H9 (cell line): ENCODE measurements at regions not wholly inside any gene's neighbourhood (a gene's known extent, or its start where the extent isn't known, plus 50 kb on each side); places are given as distances from the start of the nearest gene placed in this dataset.
A peak's percentile ranks its signal among the peaks of the same experiment; 100 is the strongest.

ENCODE experiments used
- DNase-seq: peaks from one replicate; pipeline ENCODE4 v3.0.0-alpha.2; 2017
- H2AFZ ChIP-seq: one replicate; pipeline ENCODE4 v1.6.1; 2013; ENCODE audit warnings: mild to moderate bottlenecking, low read length, control low read depth, moderate library complexity
- H2AK5ac ChIP-seq: 2 replicates; pipeline ENCODE4 v1.6.1; 2013; ENCODE audit warnings: low read length, control low read depth, mixed read lengths; ENCODE audit not compliant: insufficient read length
- H2BK120ac ChIP-seq: one replicate; pipeline ENCODE4 v1.6.1; 2013; ENCODE audit warnings: low read depth, mild to moderate bottlenecking, low read length, control low read depth, inconsistent platforms; ENCODE audit not compliant: poor library complexity, severe bottlenecking
- H2BK12ac ChIP-seq: 2 replicates; pipeline ENCODE4 v1.6.1; 2013; ENCODE audit warnings: low read length, control low read depth, mixed read lengths, low read depth; ENCODE audit not compliant: insufficient read length
- H2BK15ac ChIP-seq: 2 replicates; pipeline ENCODE4 v1.6.1; 2013; ENCODE audit warnings: low read depth, low read length, control low read depth
- H2BK20ac ChIP-seq: one replicate; pipeline ENCODE4 v1.6.1; 2013; ENCODE audit warnings: low read depth, mild to moderate bottlenecking, low read length, control low read depth, inconsistent platforms; ENCODE audit not compliant: poor library complexity, severe bottlenecking
- H2BK5ac ChIP-seq: 2 replicates; pipeline ENCODE4 v1.6.1; 2013; ENCODE audit warnings: low read length, control low read depth, mixed read lengths; ENCODE audit not compliant: insufficient read length
- H3K14ac ChIP-seq: 2 replicates; pipeline ENCODE4 v1.6.1; 2013; ENCODE audit warnings: low read length, control low read depth; ENCODE audit not compliant: insufficient read depth
- H3K18ac ChIP-seq: 2 replicates; pipeline ENCODE4 v1.6.1; 2013; ENCODE audit warnings: low read depth, mild to moderate bottlenecking, mixed read lengths, low read length, control low read depth; ENCODE audit not compliant: insufficient read length
- H3K23ac ChIP-seq: 2 replicates; pipeline ENCODE4 v1.6.1; 2013; ENCODE audit warnings: low read length, control low read depth, mixed read lengths, low read depth; ENCODE audit not compliant: insufficient read length
- H3K23me2 ChIP-seq: 2 replicates; pipeline ENCODE4 v1.6.1; 2013; ENCODE audit warnings: low read depth, mild to moderate bottlenecking, mixed read lengths, low read length, control low read depth; ENCODE audit not compliant: insufficient read length, poor library complexity, severe bottlenecking
- H3K27ac ChIP-seq: 2 replicates; pipeline ENCODE4 v1.5.1; 2013; ENCODE audit warnings: low read length, control low read depth, mixed read lengths, low read depth; ENCODE audit not compliant: insufficient read length
- H3K27me3 ChIP-seq: 2 replicates; pipeline ENCODE4 v1.6.1; 2013; ENCODE audit warnings: low read length, control low read depth, inconsistent platforms; ENCODE audit not compliant: insufficient read depth
- H3K4ac ChIP-seq: 2 replicates; pipeline ENCODE4 v1.6.1; 2013; ENCODE audit warnings: low read depth, mild to moderate bottlenecking, control low read depth, inconsistent platforms, low read length, moderate library complexity
- H3K4me1 ChIP-seq: 2 replicates; pipeline ENCODE4 v1.6.1; 2013; ENCODE audit warnings: low read length, control low read depth, inconsistent platforms; ENCODE audit not compliant: insufficient read depth
- H3K4me2 ChIP-seq: 2 replicates; pipeline ENCODE4 v1.6.1; 2013; ENCODE audit warnings: low read length, control low read depth, mixed read lengths; ENCODE audit not compliant: insufficient read length, insufficient read depth
- H3K56ac ChIP-seq: 2 replicates; pipeline ENCODE4 v1.6.1; 2013; ENCODE audit warnings: low read depth, mild to moderate bottlenecking, mixed read lengths, low read length, control low read depth; ENCODE audit not compliant: insufficient read length
- H3K79me1 ChIP-seq: 2 replicates; pipeline ENCODE4 v1.6.1; 2013; ENCODE audit warnings: low read depth, mild to moderate bottlenecking, moderate library complexity, low read length, control low read depth, inconsistent platforms; ENCODE audit not compliant: insufficient read depth, poor library complexity, severe bottlenecking
- H3K79me2 ChIP-seq: 2 replicates; pipeline ENCODE4 v1.6.1; 2013; ENCODE audit warnings: low read length, control low read depth, inconsistent platforms; ENCODE audit not compliant: insufficient read depth
- H3K9ac ChIP-seq: 2 replicates; pipeline ENCODE4 v1.6.1; 2013; ENCODE audit warnings: low read length, control low read depth, mixed read lengths; ENCODE audit not compliant: insufficient read length; ENCODE audit errors: extremely low read depth
- H3K9me3 ChIP-seq: one replicate; pipeline ENCODE4 v1.6.1; 2013; ENCODE audit warnings: low read depth, low read length, inconsistent platforms; ENCODE audit not compliant: control insufficient read depth
- H3T11ph ChIP-seq: one replicate; pipeline ENCODE4 v1.6.1; 2013; ENCODE audit warnings: mild to moderate bottlenecking, low read length, control low read depth, inconsistent platforms
- H4K20me1 ChIP-seq: one replicate; pipeline ENCODE4 v1.6.1; 2013; ENCODE audit not compliant: control insufficient read depth, insufficient read length, insufficient read depth
- H4K5ac ChIP-seq: 2 replicates; pipeline ENCODE4 v1.6.1; 2013; ENCODE audit warnings: low read depth, mild to moderate bottlenecking, mixed read lengths, low read length, control low read depth; ENCODE audit not compliant: insufficient read length
- H4K8ac ChIP-seq: replicated peaks from 2 replicates; pipeline ENCODE4 v1.6.1; 2013; ENCODE audit warnings: low read length, control low read depth, mixed read lengths, low read depth; ENCODE audit not compliant: insufficient read length
- H4K91ac ChIP-seq: 2 replicates; pipeline ENCODE4 v1.6.1; 2013; ENCODE audit warnings: low read depth, mild to moderate bottlenecking, moderate library complexity, mixed read lengths, low read length, control low read depth; ENCODE audit not compliant: insufficient read length
- H3K27ac Mint-ChIP-seq, 3 experiments: 2 replicates in 2 of 3; 3 replicates in 1 of 3; pipeline ENCODE4 v1.8.0; 2020 to 2021; ENCODE audit warnings: mixed read lengths in 3 of 3, mild to moderate bottlenecking in 1 of 3, moderate library complexity in 1 of 3
- H3K27me3 Mint-ChIP-seq: 2 replicates; pipeline ENCODE4 v1.8.0; 2021; ENCODE audit warnings: low read depth, mild to moderate bottlenecking, moderate library complexity, mixed read lengths
- H3K36me3 Mint-ChIP-seq, 3 experiments: 2 replicates in 2 of 3; 3 replicates in 1 of 3; pipeline ENCODE4 v1.8.0; 2020 to 2021; ENCODE audit warnings: low read depth in 3 of 3, mixed read lengths in 3 of 3; ENCODE audit not compliant: insufficient read depth in 1 of 3
- H3K4me1 Mint-ChIP-seq, 2 experiments: 2 replicates each; pipeline ENCODE4 v1.8.0; 2020; ENCODE audit warnings: mixed read lengths in 2 of 2
- H3K4me3 Mint-ChIP-seq, 2 experiments: 2 replicates in 1 of 2; 3 replicates in 1 of 2; pipeline ENCODE4 v1.8.0; 2020 to 2021; ENCODE audit warnings: mild to moderate bottlenecking in 2 of 2, mixed read lengths in 2 of 2, moderate library complexity in 1 of 2
- H3K9me3 Mint-ChIP-seq, 2 experiments: 2 replicates in 1 of 2; 3 replicates in 1 of 2; pipeline ENCODE4 v1.8.0; 2020; ENCODE audit warnings: mild to moderate bottlenecking in 2 of 2, mixed read lengths in 2 of 2, moderate library complexity in 1 of 2
- CTCF ChIP-seq: fragments of 200-600 bp; sonication (generic); conservative IDR thresholded peaks from 3 replicates; pipeline ENCODE4 v1.8.0; 2021; ENCODE audit warnings: antibody characterized with exemption, mild to moderate bottlenecking
- WGBS: extraction: QIAGEN DNeasy Blood & Tissue Kit; methylation state at CpG from one replicate; pipeline ENCODE4 v1.1.7; 2013; ENCODE audit warnings: missing lambda C conversion rate, low lambda C conversion rate, mixed read lengths; ENCODE audit not compliant: insufficient read length; ENCODE audit errors: extremely low coverage; 5-methylcytosine and 5-hydroxymethylcytosine counted together

GRCh38 chr6:141562186-141562811 is 570.4 kb upstream of the GJE1 start:
- peaks cover 2% of the 10 kb centered on the region; the same call in 1 of the 2 replicates for H3K4me1 ChIP-seq
- peaks cover 0 to 7% (median 2%) of the 10 kb centered on the region in 3 experiments; a peak in 1 of 7 replicates for H3K36me3 Mint-ChIP-seq
- no peak overlapping the region for H3K9ac ChIP-seq
- H3K9me3 ChIP-seq, result no peaks in the 10 kb centered on the region
- H3K4me3 Mint-ChIP-seq, result peak overlapping the region in 1 of 2 experiments; percentile 29; a peak in 3 of 5 replicates
- H3K79me1 ChIP-seq, result no peaks in the 10 kb centered on the region
- H4K5ac ChIP-seq, result no peak overlapping the region
- no peak overlapping the region for H2AK5ac ChIP-seq
- H2BK120ac ChIP-seq, result no peak overlapping the region
- H2BK5ac ChIP-seq, result no peak overlapping the region
- H3K27ac ChIP-seq, result no peak overlapping the region
- no peak overlapping the region for H3K4ac ChIP-seq
- no peak for TF ChIP-seq CTCF
- H3T11ph ChIP-seq, result no peak overlapping the region
- H3K56ac ChIP-seq, result no peak overlapping the region
- H3K18ac ChIP-seq, result no peak overlapping the region
- H3K4me1 Mint-ChIP-seq, result peaks cover 19 to 22% of the 10 kb centered on the region in 2 experiments
- H3K23me2 ChIP-seq, result no peaks in the 10 kb centered on the region
- no peak overlapping the region for H4K8ac ChIP-seq
- H4K91ac ChIP-seq, result no peak overlapping the region
- no peaks in the 10 kb centered on the region for H3K79me2 ChIP-seq
- no peak overlapping the region for H3K23ac ChIP-seq
- H3K9me3 Mint-ChIP-seq, result 0 out of 5 replicates have a peak, but pooled peaks cover 0 to 2% of the 10 kb centered on the region in 2 experiments
- no peak overlapping the region for H3K4me2 ChIP-seq
- peak; percentile 76 for DNase-seq
- no peak overlapping the region for H2BK20ac ChIP-seq
- no peak overlapping the region for H2BK15ac ChIP-seq
- no CpG with 5 or more reads among the region's 15 CpGs for WGBS
- H3K27ac Mint-ChIP-seq, result peak overlapping the region; percentile 66 to 94 (median 80); a peak in 6 of 7 replicates
- peak overlapping the region; percentile 49 for H2AFZ ChIP-seq
- H3K27me3 ChIP-seq, result no peaks in the 10 kb centered on the region
- no peaks in the 10 kb centered on the region for H4K20me1 ChIP-seq
- H3K27me3 Mint-ChIP-seq, result no peaks in the 10 kb centered on the region
- H3K14ac ChIP-seq, result no peak overlapping the region
- no peak overlapping the region for H2BK12ac ChIP-seq
